Caco-2 (cell line): ENCODE measurements at regions not wholly inside any gene's neighbourhood (a gene's known extent, or its start where the extent isn't known, plus 50 kb on each side); places are given as distances from the start of the nearest gene placed in this dataset.

Experiments
- BruUV-seq: library from RNA; stranded (reverse); fragments of 400-500 nt; replicated peaks from 2 replicates; lab custom pipeline; 2021; lab: Mats Ljungman, UMichigan
- CTCF ChIA-PET: fragments of 300-600 bp; sonication (Branson Sonifier 250); formaldehyde crosslinking; loops from one replicate; lab custom pipeline; 2022; ENCODE audit warnings: antibody characterized with exemption; lab: Charles Lee
- POLR2A ChIA-PET: fragments of 300-600 bp; sonication (Branson Sonifier 250); formaldehyde crosslinking; loops from one replicate; lab custom pipeline; 2022; ENCODE audit warnings: antibody characterized with exemption; lab: Charles Lee
- DNase-seq, 2 experiments: peaks; one replicate each; pipeline versions ENCODE4 v3.0.0 to v3.0.0-alpha.2; 2020 to 2022
- H3K27me3 ChIP-seq: replicated peaks from 2 replicates; pipeline ENCODE4 v1.6.0; 2011; ENCODE audit warnings: low read length; ENCODE audit not compliant: control insufficient read depth, insufficient read depth
- H3K36me3 ChIP-seq: 2 replicates; pipeline ENCODE4 v1.5.1; 2011; ENCODE audit warnings: low read length; ENCODE audit not compliant: control insufficient read depth, insufficient read depth
- H3K4me1 ChIP-seq: fragments of 250-450 bp; sonication (Bioruptor Pico); 2 replicates; pipeline ENCODE4 v1.5.1; 2020; ENCODE audit warnings: mild to moderate bottlenecking
- H3K4me3 ChIP-seq: 2 replicates; pipeline ENCODE4 v1.5.1; 2011; ENCODE audit warnings: low read depth, mild to moderate bottlenecking, control low read depth, low read length
- H3K9me3 ChIP-seq: fragments of 250-450 bp; sonication (Bioruptor Pico); 2 replicates; pipeline ENCODE4 v1.5.1; 2020; ENCODE audit warnings: mild to moderate bottlenecking, moderate library complexity
- H3K27ac Mint-ChIP-seq: one replicate; pipeline ENCODE4 v1.8.0; 2022; ENCODE audit warnings: mixed read lengths; ENCODE audit not compliant: unreplicated experiment
- H3K27me3 Mint-ChIP-seq: one replicate; pipeline ENCODE4 v1.8.0; 2022; ENCODE audit warnings: mixed read lengths; ENCODE audit not compliant: insufficient read depth, unreplicated experiment
- H3K36me3 Mint-ChIP-seq: one replicate; pipeline ENCODE4 v1.8.0; 2022; ENCODE audit warnings: mild to moderate bottlenecking, mixed read lengths; ENCODE audit not compliant: insufficient read depth, unreplicated experiment
- H3K4me1 Mint-ChIP-seq: one replicate; pipeline ENCODE4 v1.8.0; 2022; ENCODE audit warnings: low read depth, mixed read lengths; ENCODE audit not compliant: unreplicated experiment
- H3K4me3 Mint-ChIP-seq: one replicate; pipeline ENCODE4 v1.8.0; 2022; ENCODE audit warnings: mild to moderate bottlenecking, moderate library complexity, mixed read lengths; ENCODE audit not compliant: unreplicated experiment
- H3K9me3 Mint-ChIP-seq: one replicate; pipeline ENCODE4 v1.8.0; 2022; ENCODE audit warnings: mixed read lengths; ENCODE audit not compliant: unreplicated experiment
- CTCF ChIP-seq, 2 experiments: fragments of 200-600 bp in 1 of 2; IDR thresholded peaks; 1 replicate in 1 of 2; 2 replicates in 1 of 2; pipeline versions ENCODE4 v1.5.1 to v1.8.0; 2011 to 2022; ENCODE audit warnings: antibody characterized with exemption in 1 of 2, control low read depth in 1 of 2, inconsistent platforms in 1 of 2, low read depth in 1 of 2, low read length in 1 of 2, mild to moderate bottlenecking in 1 of 2, moderate library complexity in 1 of 2; ENCODE audit not compliant: insufficient read depth in 1 of 2, severe bottlenecking in 1 of 2, unreplicated experiment in 1 of 2
- intact Hi-C: fragments of 100-400 bp; cut with micrococcal nuclease; formaldehyde crosslinking; loops from one replicate; pipeline ENCODE4 v1.10.0; 2022; ENCODE audit not compliant: unreplicated experiment

DNA sequence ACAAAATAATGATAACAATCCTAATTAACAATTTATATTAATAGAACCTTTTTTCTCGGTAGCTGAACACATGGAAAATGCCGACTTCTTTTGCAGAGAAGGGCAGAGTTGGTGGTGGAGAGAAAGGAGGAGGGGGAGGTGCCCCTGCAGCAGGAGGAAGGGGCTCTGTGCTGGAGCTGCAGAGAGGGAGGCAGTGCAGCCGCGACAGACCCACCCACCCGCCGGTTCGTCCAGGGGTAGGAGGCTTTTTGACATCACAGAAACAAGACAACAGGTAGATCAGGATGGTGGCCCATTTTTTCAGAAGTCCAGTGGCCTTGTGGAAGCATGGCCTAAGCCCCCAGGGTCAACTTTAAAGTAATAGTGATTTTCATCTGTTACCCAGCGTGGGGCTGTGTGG is 321.1 kb upstream of the SALL3 start:
- Mint-ChIP-seq H3K4me1 (no peaks in the 10 kb centered on the region), H3K9me3 (no peaks in the 10 kb centered on the region), H3K27me3 (no peaks in the 10 kb centered on the region), H3K36me3 (no peaks in the 10 kb centered on the region), H3K4me3 (no peak overlapping the region), H3K27ac (no peak overlapping the region)
- intact Hi-C loops, result no loop called here
- H3K27me3 ChIP-seq, result no peaks in the 10 kb centered on the region
- DNase-seq, result no peak
- ChIA-PET POLR2A (no interaction called here), CTCF (no interaction called here)
- H3K4me1 ChIP-seq, result no peaks in the 10 kb centered on the region
- BruUV-seq, result no TSS peak
- H3K4me3 ChIP-seq, result no peak overlapping the region
- no peaks in the 10 kb centered on the region for H3K9me3 ChIP-seq
- H3K36me3 ChIP-seq, result no peaks in the 10 kb centered on the region
- no peak for TF ChIP-seq CTCF (IDR thresholded peaks at IDR 0.05; ENCODE audit: insufficient read depth in 1 of 2, low read depth in 1 of 2, low read length in 1 of 2, severe bottlenecking in 1 of 2, unreplicated experiment in 1 of 2)

- H3K4me1 ChIP-seq, result no peaks in the 10 kb centered on the region
- no peaks in the 10 kb centered on the region for H3K9me3 ChIP-seq
- ChIA-PET CTCF (no interaction called here), POLR2A (no interaction called here)
- Mint-ChIP-seq H3K4me3 (no peak overlapping the region), H3K4me1 (no peaks in the 10 kb centered on the region), H3K27ac (no peak overlapping the region), H3K9me3 (no peaks in the 10 kb centered on the region), H3K27me3 (no peaks in the 10 kb centered on the region), H3K36me3 (no peaks in the 10 kb centered on the region)
- no TSS peak for BruUV-seq
- intact Hi-C loops, result no loop called here
- no peak overlapping the region for H3K4me3 ChIP-seq
- TF ChIP-seq CTCF (IDR thresholded peaks at IDR 0.05; ENCODE audit: insufficient read depth in 1 of 2, low read depth in 1 of 2, low read length in 1 of 2, severe bottlenecking in 1 of 2, unreplicated experiment in 1 of 2), result no peak
- H3K27me3 ChIP-seq, result no peaks in the 10 kb centered on the region
- H3K36me3 ChIP-seq, result no peaks in the 10 kb centered on the region
- no peak for DNase-seq
Measured at GRCh38 chr18:78659057-78659456, 320.6 kb upstream of the SALL3 start.

DNA sequence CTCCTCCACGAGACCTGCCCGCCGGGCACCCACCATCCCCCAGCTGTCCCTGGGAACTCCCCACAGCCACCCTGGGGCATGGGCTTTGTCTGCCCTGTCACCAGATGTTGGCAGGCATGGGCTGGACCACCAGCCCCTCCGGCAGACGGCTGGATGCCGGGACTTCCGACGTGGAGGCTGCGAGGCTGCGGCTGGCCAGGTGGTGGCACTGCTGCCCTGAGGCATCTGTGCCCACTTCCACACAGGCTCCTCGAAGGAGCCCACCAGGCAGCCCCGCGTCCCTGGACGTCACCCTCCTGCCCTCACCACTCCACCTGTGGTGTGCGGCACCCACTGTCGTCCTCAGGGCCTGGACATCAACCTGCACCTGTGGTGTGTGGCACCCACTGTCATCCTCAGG is 319.9 kb upstream of the SALL3 start:
- no peaks in the 10 kb centered on the region for H3K36me3 Mint-ChIP-seq
- H3K27me3 Mint-ChIP-seq, result no peaks in the 10 kb centered on the region
- no peaks in the 10 kb centered on the region for H3K27me3 ChIP-seq
- peak in 1 of 2 experiments; percentile 13 for TF ChIP-seq CTCF (IDR thresholded peaks at IDR 0.05; ENCODE audit: insufficient read depth in 1 of 2, low read depth in 1 of 2, low read length in 1 of 2, severe bottlenecking in 1 of 2, unreplicated experiment in 1 of 2)
- intact Hi-C loops, result no loop called here
- H3K4me3 ChIP-seq, result no peak overlapping the region
- H3K27ac Mint-ChIP-seq, result no peak overlapping the region
- no TSS peak for BruUV-seq
- CTCF ChIA-PET, result no interaction called here
- H3K4me1 Mint-ChIP-seq, result no peaks in the 10 kb centered on the region
- no peaks in the 10 kb centered on the region for H3K4me1 ChIP-seq
- no peaks in the 10 kb centered on the region for H3K36me3 ChIP-seq
- no peaks in the 10 kb centered on the region for H3K9me3 Mint-ChIP-seq
- POLR2A ChIA-PET, result no interaction called here
- no peak for DNase-seq
- H3K9me3 ChIP-seq, result no peaks in the 10 kb centered on the region
- H3K4me3 Mint-ChIP-seq, result no peak overlapping the region
